ENCODE measurements at regions not wholly inside any gene's neighbourhood (a gene's known extent, or its start where the extent isn't known, plus 50 kb on each side); places are given as distances from the start of the nearest gene placed in this dataset.
A peak's percentile ranks its signal among the peaks of the same experiment; 100 is the strongest.

DNA sequence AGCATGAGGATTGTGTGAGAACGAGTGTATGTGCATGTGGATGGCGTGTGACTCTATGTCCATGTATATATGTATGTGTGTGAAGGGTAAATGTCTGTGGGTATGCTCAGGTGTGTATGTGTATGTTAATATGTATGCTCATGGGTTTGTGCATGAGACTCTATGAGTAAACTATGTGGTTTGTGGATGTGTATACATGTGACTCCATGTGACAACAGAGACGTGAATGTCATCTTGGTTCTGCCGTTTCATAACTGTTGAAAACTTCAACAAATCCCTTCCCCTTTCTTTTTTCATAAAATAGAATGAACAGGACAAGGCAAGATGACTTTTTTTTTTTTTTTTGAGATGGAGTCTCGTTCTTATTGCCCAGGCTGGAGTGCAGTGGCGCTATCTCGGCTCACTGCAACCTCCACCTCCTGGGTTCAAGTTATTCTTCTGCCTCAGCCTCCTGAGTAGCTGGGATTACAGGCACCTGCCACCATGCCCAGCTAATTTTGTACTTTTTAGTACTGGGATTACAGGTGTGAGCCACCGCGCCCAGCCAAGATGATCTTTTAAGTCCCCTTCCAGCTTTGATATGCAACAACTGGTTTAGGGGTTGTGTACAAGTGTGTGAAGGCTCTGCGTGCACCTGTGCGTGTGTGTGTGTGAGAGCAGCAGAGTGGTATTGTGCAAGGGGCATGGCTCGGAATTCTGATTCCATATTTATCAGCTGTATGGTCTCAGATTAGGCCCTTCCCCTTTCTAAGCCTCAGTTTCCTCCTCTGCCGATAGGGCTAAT, 106.3 kb downstream of the EBNA1BP2 start:
- DNase-seq (ENCODE audit: extremely low read depth in 1 of 2, low read depth in 1 of 2) = no peak

- no peak for DNase-seq (ENCODE audit: extremely low read depth in 1 of 2, low read depth in 1 of 2)
Measured at GRCh38 chr1:43065191-43065590, 106.5 kb upstream of the SLC2A1 start.

- no peak for DNase-seq (ENCODE audit: extremely low read depth in 1 of 2, low read depth in 1 of 2)
Measured at GRCh38 chr1:43063394-43064219, 104.9 kb upstream of the SLC2A1 start.

DNA sequence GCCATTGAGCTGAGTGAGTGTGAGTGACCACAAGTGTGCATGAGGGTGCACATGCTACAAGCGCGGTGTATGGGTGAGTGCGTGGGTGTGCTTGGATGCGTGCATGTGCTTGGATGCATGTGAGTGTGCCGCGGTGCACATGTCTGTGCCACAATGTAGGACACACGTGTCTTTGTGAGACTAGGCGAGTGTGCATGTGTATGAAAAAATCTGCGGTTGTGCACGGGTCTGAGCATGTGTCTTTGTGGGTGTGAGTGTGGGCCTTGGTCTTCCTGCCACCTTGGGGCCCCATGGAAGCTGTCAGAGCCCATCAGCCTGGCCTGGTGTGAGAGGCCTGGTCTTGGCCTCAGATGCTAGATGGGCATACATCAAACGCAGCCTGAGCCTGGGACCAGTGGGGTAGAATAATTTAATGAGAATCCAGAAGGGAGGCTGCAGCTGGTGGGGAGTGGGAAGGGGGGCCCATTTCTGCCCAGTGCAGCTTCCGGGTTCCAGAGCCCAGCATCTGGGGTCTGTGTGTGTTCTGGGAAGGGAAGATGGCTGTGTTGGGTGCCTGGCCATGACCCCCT, 103.9 kb upstream of the SLC2A1 start:
- DNase-seq (ENCODE audit: extremely low read depth in 1 of 2, low read depth in 1 of 2) = no peak

- no peak for DNase-seq (ENCODE audit: extremely low read depth in 1 of 2, low read depth in 1 of 2)
Measured at GRCh38 chr1:43061757-43062156, 103.1 kb upstream of the SLC2A1 start.

DNA sequence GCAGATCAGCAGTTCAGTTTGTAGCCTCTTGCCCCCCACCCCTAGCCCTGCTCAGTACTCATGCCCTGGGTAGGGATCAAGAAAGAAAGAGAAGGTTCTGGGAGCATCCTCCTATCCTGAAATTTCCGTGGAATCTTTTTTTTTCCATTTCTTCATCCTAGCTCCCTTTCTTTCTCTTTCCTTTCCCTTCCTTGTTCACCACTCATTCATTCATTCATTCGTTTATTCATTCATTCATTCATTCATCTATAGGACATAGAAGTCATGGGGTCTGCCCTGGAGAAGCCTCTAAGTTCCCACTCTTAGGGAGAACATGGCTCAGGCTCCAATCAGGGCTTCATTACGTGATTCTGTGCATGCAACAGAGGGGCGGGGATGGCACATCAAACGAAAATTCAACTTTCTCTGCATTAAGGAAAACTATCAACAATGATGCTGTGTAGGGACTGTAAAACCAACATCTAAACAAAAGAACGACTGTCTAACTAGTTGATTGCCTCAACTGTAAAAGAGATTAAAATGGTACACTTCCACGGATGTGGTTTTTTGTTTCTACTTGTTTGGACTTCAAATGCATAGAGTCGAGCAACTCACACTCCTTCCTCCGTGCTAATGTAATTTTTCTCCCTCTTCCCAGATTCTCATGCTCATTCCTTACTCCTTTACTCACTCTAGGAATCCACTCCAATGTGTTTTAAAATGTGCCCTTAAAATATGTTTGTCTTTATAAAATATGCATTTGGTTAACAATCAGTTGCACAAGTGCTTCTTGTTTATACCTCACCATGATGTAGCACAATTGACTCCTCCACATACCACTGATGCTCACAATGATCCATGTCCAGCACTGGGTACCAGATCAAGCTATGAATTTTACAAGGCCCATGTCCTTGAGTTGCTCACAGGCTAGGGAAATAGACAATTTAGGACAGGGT, 101.2 kb upstream of the SLC2A1 start:
- DNase-seq (ENCODE audit: extremely low read depth in 1 of 2, low read depth in 1 of 2) = no peak

- DNase-seq (ENCODE audit: extremely low read depth in 1 of 2, low read depth in 1 of 2) = peak in 1 of 2 donors; percentile 17
Measured at GRCh38 chr1:43058545-43059360, 100.1 kb upstream of the SLC2A1 start.

GRCh38 chr1:43058056-43058455, 99.4 kb upstream of the SLC2A1 start:
- DNase-seq (ENCODE audit: extremely low read depth in 1 of 2, low read depth in 1 of 2) = no peak

- DNase-seq (ENCODE audit: extremely low read depth in 1 of 2, low read depth in 1 of 2) = no peak
Measured at GRCh38 chr1:43057567-43057966, 98.9 kb upstream of the SLC2A1 start.

DNA sequence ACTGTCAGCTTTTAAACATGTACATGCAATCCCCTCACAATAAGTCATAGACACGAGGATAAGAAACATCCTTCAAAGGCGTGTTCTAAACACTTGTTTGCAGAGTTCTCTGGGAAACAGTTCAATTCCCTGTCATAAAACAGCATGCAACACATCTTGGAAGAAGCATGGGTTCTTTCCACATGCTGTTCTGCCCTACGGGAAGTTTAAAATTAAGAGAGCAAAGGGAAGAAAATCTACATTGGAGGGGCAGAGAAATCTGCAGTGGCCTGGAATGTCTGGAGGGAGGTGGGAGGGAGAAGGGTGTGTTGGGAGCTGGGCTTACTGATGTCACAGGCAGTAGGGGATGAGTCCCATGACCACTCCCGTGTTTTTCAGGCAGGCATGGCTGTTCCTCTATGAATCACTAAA, 98.3 kb upstream of the SLC2A1 start:
- no peak for DNase-seq (ENCODE audit: extremely low read depth in 1 of 2, low read depth in 1 of 2)

- DNase-seq (ENCODE audit: extremely low read depth in 1 of 2, low read depth in 1 of 2) = no peak
Measured at GRCh38 chr1:43056460-43056859, 97.8 kb upstream of the SLC2A1 start.

GRCh38 chr1:43054961-43055360, 96.3 kb upstream of the SLC2A1 start:
- no peak for DNase-seq (ENCODE audit: extremely low read depth in 1 of 2, low read depth in 1 of 2)

- no peak for DNase-seq (ENCODE audit: extremely low read depth in 1 of 2, low read depth in 1 of 2)
Measured at GRCh38 chr1:43052786-43053439, 94.2 kb upstream of the SLC2A1 start.

- DNase-seq (ENCODE audit: extremely low read depth in 1 of 2, low read depth in 1 of 2) = no peak
Measured at GRCh38 chr1:43052322-43052721, 93.7 kb upstream of the SLC2A1 start.

- no peak for DNase-seq (ENCODE audit: extremely low read depth in 1 of 2, low read depth in 1 of 2)
Measured at GRCh38 chr1:43049481-43049880, 90.8 kb upstream of the SLC2A1 start.

DNA sequence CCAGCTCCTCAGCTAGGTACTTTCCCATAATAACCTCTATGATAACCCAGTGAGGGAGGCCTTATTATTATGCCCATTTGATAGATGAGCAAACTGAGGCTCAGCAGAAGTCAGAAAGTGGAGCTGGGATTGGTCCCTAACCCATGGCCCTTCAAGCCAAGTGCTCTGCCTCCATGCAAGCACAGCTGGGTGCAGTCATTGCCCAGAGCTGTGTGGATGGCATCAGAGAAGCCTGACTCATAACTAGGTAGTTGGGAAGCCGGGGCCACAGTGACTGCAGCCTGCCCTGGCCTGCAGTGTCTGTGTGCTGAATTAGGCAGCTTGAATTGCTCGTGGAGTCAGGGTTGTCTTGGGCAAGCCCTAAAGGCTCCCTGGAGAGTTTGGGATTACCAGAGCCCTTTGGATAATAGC, 89.9 kb upstream of the SLC2A1 start:
- no peak for DNase-seq (ENCODE audit: extremely low read depth in 1 of 2, low read depth in 1 of 2)

DNA sequence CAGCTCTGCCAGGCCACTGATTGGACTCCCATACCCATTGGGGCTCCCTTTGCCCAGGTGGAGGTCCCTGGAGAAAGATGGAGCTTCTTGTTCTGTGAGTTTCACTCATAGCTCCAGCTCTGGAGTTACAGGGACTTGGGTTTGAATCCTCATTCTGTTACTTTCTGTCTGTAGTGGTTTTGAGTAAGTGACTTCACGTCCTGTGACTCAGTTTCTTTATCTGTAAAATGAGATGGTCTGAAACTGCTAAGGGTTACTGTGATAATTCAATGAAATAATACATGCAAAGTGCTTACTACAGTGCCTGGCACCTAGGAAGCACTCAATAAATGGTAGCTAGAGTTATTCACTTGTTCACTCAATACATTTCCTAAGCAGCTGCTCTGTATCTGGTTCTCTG, 88.5 kb upstream of the SLC2A1 start:
- DNase-seq (ENCODE audit: extremely low read depth in 1 of 2, low read depth in 1 of 2) = no peak

DNA sequence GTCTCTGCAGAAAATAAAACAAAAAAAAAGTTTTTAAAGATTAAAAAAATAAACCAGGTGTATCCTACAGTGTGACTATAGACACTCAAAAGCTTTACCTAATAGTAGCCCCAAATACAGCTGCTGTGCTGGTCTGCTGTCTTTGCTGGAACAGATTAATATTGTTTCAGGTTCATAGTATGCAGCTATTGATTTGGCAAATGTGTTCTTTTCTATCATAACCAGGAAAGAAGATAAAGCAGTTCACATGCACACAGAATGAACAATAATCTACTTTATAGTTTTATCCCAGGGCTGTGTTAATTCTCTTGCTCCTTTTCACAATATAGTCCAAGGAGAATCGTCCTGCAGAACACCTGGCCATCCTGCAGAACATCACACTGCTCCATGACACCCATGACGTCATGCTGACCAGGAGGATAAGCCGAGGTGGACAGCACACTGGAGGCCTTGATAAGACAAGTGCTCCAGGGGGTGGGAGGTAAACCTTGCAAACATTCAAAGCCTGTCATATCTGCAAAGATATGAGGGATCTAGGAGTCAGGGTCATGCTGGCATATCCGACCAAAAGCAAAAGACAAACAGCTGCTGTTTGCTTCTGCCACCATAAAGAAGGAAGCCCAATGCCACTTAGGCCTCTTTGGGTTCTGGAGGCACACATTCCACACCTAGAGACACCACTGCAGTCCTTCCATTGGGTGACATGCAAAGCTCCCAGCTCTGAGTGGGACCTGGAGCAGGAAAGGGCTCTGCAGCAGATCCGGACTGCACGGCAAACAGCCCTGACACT, 86.1 kb upstream of the SLC2A1 start:
- no peak for DNase-seq (ENCODE audit: extremely low read depth in 1 of 2, low read depth in 1 of 2)

DNA sequence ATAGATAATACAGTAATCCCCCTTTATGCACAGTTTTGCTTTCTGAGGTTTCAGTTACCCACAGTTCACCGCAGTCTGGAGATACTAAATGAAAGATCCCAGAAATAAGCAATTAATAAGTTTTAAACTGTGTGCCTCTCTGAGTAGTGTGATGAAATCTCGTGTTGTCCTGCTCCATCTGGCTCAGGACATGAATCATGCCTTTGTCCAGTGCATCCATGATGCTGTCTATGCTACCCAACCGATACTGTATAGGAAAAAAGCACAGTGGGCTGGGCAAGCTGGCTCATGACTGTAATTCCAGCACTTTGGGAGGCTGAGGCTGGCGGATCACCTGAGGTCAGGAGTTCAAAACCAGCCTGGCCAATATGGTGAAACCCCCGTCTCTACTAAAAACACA, 85.0 kb upstream of the SLC2A1 start:
- DNase-seq (ENCODE audit: extremely low read depth in 1 of 2, low read depth in 1 of 2) = no peak

Data from stimulated activated CD8-positive, alpha-beta memory T cell treated with anti-CD3 and anti-CD28 coated beads, Interleukin-7, amount 100 ng/mL, for 48 hours (primary cell).